GM21381 (cell line): ENCODE measurements at regions not wholly inside any gene's neighbourhood (a gene's known extent, or its start where the extent isn't known, plus 50 kb on each side); places are given as distances from the start of the nearest gene placed in this dataset.

ENCODE experiments used
- ATAC-seq: cut with Tn5 transposase; IDR thresholded peaks from one replicate; pipeline ENCODE4 v1.9.1; 2021; ENCODE audit warnings: mild to moderate bottlenecking, moderate library complexity; ENCODE audit not compliant: unreplicated experiment

DNA sequence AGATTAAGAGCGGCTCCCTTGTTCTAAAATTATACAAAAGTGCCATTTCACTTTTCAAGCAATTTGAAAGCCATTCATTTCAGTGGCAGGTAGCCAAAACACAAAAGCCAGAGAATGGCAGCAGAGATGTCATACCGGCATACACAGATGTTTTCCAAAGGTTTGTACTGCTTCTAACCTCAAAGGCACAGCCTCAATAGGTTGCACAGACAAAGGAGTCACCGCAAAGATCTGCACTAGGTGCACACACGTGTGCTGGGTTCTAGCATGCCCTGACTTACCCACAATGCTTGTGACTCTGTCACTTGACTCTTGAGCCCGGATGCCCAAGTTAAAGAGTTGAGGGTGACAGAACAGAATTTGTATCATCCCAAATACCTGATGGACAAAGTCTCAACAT lies 448.9 kb upstream of the ADGRL2 start:
- no peak for ATAC-seq

DNA sequence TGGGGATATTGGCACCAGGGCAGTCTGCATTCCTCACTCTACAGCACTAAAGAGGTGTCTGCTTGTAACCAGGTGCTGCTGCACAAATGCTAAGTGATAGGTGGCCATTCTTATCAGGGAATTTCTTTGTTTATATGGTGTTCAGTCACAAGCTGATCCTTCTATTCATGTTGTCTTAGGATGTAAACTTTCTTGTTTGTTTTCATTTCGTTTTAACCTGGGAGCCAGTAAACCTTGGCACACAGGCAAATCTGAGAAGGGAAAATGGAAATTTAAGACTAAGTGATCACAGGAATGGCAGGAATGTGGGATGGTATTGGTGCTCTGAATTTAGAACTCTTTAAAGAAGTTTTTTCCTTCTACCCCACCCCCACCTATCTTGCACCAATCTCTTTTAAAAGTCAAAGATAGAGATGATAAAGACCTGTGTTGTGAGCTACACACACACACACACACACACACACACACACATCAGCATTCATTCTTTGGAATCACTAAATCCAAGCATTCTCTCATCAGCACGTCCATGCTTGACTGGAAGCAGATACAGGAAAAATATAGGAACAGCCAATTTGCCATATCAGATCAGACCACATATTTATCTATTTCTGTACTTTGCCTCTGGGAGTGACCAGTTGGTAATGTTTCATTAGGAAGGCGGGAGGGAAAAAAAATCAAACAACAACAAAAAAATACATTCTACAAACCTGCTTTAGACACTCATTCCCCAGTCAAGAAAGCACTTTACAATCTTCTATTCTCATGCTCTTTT lies 451.4 kb upstream of the ADGRL2 start:
- no peak for ATAC-seq

- ATAC-seq = no peak
These were observed 455.6 kb upstream of the ADGRL2 start for GRCh38 chr1:81345110-81345509.

GRCh38 chr1:81340239-81340638 lies 460.5 kb upstream of the ADGRL2 start:
- ATAC-seq = no peak

DNA sequence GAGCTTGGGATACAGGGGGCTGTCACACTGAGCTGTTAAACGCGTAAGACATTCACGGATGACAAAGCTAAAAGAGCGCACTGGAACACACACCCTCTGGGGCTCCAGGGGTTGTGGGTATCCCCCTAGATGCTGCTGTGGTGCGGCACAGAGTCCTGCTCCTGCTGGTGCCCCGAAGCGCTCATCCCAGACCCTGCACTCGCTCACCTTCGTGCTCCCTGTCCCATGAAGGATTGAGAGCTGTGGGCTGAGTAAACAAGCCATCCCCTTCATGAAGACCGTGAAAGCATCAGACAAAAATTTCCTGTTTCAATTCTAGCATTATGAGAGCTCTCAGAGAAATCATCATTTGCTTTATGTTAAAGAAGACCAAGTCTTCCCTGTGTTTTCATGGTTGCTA lies 463.5 kb upstream of the ADGRL2 start:
- ATAC-seq = no peak

- ATAC-seq = no peak
These were observed 464.9 kb upstream of the ADGRL2 start for GRCh38 chr1:81335876-81336275.

DNA sequence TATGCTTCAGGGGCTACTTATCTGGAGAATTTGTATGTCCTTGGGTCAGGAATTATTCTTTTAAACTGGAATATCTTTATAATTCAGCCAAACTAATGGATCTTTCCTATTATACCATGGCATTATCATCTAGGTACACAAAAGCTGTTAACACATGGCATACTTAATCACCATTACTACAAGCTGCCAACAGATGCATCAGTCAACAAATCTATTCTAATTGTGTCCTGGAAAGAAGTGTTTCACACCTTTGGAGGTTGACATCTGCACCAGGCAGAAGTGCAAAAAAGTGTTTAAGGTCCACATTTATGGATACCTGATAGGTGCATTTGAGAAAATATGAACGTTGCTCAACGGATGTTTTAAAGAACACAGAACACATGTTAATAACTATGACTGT lies 470.2 kb upstream of the ADGRL2 start:
- ATAC-seq = no peak

- ATAC-seq = no peak
These were observed 470.6 kb upstream of the ADGRL2 start for GRCh38 chr1:81330111-81330510.

- no peak for ATAC-seq
These were observed 471.7 kb upstream of the ADGRL2 start for GRCh38 chr1:81329041-81329440.

- ATAC-seq = no peak
These were observed 473.0 kb upstream of the ADGRL2 start for GRCh38 chr1:81327743-81328142.

DNA sequence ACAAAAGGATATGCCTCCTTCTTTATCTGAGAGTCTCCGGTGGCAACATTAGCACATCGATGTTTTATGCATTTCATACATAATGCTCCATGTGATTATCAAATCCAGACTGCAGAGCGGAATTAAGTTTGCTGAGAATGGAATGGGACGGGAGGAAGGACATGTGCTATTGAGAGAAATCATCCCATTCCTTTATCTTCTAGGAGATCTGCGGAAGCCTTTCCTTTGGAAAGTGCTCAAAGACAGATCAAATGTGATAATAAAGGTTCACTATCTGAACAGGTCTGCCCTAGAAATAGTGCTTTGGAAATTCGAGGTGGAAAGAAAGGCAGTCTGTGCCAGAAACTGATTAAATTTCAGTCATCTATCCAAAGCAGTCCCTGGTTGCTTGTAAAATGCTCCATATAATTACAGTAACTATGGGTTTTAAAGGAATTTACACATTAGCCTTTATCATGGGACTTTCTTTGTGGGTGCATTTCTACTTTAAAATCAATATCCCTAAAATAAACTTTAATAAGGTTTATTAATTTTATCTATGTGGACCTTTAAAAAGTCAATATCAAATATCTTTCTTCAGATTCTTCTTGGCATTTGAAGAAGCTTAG lies 473.5 kb upstream of the ADGRL2 start:
- ATAC-seq = no peak

DNA sequence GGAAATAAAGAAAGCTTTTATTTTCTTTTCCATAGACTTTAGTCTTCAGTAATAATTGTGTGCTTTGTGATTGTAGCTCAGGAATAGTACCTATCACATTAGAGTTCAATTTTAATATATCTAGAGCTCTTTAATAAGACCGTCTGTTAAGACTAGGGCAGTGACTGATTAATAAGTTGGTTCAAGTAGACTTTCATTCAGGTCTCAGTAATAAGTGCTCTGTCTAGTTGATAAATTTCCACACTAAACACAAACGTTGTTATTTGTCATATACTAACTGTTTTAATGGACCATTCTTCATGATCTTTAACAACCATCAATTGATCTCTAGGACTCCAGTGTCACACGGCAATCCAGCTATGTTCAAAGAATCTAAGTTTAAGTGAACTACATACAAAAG lies 474.5 kb upstream of the ADGRL2 start:
- ATAC-seq = no peak

GRCh38 chr1:81325397-81325796 lies 475.3 kb upstream of the ADGRL2 start:
- no peak for ATAC-seq

DNA sequence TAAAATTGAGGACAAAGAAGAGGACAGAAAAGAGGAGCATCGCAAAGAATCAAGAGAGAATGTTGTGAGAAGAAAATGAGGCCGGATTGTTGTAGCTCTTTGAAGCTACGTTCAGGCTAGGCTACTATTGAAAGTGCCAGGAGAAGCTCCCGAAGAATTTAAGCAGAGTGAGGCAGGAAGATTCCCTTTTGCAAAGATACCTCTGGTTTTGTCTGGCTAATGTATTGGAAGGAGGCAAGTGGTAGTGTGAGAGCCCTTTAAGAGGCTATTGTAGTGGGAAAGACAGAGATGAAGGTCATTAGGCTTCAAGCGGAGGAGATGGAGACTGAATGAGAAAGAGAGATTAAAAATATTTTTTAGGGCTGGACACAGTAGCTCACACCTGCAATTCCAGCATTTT lies 476.9 kb upstream of the ADGRL2 start:
- ATAC-seq = no peak

DNA sequence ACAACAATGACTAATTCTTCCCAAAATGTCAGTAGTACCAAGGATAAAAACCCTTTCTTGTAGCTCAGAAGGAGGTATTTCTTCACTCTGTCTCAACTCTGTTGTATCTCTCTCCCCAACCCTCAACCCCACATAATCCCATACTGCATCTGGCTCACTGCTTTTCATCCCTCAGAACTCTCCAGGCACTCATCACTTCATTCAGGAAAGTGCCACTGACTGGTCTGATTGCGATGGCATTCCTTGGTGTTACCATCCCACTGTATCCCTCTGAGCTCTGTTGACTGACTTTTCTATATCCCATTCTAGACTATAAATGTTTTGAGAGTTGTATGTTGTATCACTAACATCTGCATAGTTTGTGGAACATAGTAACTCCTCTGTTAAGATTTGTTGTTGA lies 483.5 kb upstream of the ADGRL2 start:
- ATAC-seq = no peak

DNA sequence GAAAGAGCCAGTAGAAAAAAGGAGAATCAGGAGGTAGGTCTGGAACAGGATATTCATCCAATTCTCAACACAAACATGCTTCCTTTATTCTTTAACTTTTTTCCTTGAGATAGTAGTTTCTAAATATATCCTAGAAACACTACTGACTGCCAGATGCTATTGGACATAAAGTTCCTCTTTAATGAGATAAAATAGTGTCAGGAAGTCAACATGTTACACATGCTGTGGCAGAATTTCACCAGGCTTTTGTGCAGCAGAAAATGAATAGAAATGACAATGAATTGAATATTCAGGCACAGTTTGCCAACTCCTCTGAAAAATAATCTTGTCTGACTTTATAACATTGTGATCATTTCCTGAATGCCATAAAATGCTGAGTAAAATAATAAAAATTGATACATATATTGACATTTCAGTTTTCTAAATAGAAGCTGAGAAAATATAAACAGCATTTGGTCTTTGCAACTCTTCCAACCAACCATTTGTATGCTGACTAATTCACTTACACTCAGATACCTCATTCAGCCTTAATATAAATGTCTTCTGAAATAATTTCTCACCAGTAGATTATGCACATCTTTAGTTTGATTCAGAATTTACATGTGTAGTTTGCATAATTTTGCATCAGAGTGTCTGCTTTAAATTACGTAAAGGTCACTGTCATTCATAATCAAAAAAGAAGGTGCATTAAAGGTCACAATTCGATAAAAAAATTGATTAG lies 486.1 kb upstream of the ADGRL2 start:
- ATAC-seq = no peak

- ATAC-seq = no peak
These were observed 487.4 kb upstream of the ADGRL2 start for GRCh38 chr1:81313289-81313688.

GRCh38 chr1:81312272-81312754 lies 488.4 kb upstream of the ADGRL2 start:
- no peak for ATAC-seq

GRCh38 chr1:81310250-81310649 lies 490.5 kb upstream of the ADGRL2 start:
- no peak for ATAC-seq

DNA sequence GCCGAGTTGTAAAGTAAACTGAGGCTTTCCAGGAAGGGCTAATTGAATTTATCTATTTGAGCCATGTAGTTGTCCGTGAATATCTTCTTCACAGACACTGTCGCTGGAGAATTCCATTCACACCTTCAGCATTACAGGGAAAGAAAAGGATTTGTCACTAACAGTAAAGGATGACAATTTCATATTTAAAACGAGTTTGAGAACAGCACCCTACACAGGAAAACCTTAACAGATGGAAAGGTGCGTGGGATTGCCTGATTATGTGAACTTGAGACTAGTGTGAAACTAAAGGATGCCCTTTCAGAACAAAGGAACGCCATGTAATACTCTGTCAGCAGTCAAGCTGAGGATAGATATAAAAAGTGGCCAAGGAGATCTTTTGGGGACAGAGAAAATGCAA lies 492.5 kb upstream of the ADGRL2 start:
- no peak for ATAC-seq

GRCh38 chr1:81307786-81308185 lies 492.9 kb upstream of the ADGRL2 start:
- ATAC-seq = no peak

DNA sequence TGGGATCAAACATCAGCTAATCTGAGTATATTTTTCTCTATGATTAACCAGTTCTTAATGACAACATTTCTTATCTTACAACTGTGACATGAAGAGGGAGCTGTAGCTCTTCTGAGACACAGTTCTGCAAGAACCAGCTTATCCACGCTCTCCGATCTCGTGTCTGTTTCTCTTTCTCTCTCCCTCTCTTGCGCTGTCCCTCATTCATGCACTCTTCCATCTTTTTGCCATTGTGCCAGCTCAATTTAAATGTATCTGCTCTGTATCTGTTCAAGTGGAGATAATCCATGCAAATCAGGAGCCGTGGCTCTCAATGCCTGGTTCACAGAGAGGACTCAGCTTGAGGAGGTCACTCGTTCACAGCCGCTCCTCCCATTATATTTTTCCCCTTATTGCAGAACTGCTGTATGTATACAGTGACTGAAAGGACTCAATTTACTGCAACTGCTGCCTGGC lies 494.7 kb upstream of the ADGRL2 start:
- no peak for ATAC-seq
